ENCODE measurements at regions not wholly inside any gene's neighbourhood (a gene's known extent, or its start where the extent isn't known, plus 50 kb on each side); places are given as distances from the start of the nearest gene placed in this dataset.
"Not testable (repeated sequence)": the region's sequence is repeated elsewhere in the genome, so short reads cannot be mapped to it uniquely, and the experiment has no call there.

DNA sequence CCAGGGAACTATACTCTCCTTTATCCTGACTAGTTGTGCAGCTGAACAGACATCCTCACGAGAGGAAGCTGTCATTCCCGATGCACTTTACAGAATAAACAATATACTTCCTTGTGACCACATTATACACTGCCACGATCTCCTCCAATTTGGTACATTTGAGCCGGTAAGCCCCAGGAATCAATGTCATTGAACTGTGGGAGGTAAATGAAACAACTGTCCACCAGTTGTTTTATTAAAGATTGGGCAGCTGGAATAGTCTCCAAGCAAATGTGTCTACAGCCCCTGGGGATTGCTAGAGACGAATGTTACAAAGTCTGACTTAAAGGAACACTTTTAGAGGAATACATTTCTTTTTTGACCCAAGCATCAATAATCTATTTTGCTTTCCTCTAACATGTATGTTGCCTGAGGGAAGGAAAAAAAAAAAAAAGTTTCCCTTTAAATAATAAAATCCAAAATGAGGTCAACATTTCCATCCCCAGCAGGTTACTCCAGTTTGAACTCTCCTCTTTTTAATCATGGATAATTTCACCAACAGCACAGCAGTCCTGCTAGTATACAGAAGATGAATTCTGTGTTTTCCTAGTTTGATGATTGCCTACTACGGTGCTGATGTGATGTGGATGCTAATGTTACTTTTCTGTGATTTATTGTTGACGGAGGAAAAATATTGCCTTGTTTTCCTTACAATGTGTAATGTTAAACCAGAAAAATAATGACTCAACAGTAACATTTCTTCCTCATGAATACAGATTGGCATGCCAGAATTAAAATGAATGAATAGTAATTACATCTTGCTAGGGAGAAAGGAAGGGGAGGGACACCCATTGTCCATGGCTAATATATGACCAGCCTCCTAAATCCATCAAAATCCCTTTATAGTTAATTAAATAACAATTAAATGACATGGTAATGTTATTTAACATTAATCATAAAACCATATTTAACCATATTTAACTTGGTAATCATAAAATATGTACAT is 360.9 kb downstream of the NEBL start:
- dilution Hi-C loops (cut with MboI; ENCODE audit: extremely low pct_ligation_motif_present, low sequenced_read_pairs), result no loop called here
- Histone ChIP-seq H3K79me2 (ENCODE audit: control insufficient read depth, insufficient read depth, low read length) (no peaks in the 10 kb centered on the region), H3K27ac (ENCODE audit: control insufficient read depth, insufficient read depth, low read length) (no peak overlapping the region), H4K20me1 (ENCODE audit: control insufficient read depth, extremely low read depth, insufficient read depth, low read length) (no peaks in the 10 kb centered on the region), H3K9ac (ENCODE audit: control insufficient read depth, extremely low read depth, insufficient read depth, low read length) (no peak overlapping the region), H3K27me3 (ENCODE audit: control insufficient read depth, extremely low read depth, insufficient read depth, low read length) (no peaks in the 10 kb centered on the region), H3K4me3 (ENCODE audit: control insufficient read depth in 2 of 3, extremely low read depth in 1 of 3, insufficient read depth in 2 of 3, low read depth in 1 of 3, low read length in 3 of 3) (no peak overlapping the region), H3K9me3 (ENCODE audit: control insufficient read depth, low read depth, low read length) (no peaks in the 10 kb centered on the region), H3K4me1 (ENCODE audit: control insufficient read depth, extremely low read depth, insufficient read depth, low read length) (no peaks in the 10 kb centered on the region), H3K36me3 (ENCODE audit: control insufficient read depth in 2 of 2, extremely low read depth in 1 of 2, insufficient read depth in 2 of 2, low read length in 2 of 2) (no peaks in the 10 kb centered on the region), H3K9me1 (ENCODE audit: control insufficient read depth, extremely low read depth, insufficient read depth, low read length) (no peaks in the 10 kb centered on the region), H3K4me2 (ENCODE audit: control insufficient read depth, extremely low read depth, insufficient read depth, low read depth, low read length) (no peak overlapping the region), H2AFZ (ENCODE audit: control insufficient read depth, low read length) (no peak overlapping the region)
- DNase-seq (ENCODE audit: low read depth, low spot score) (no peak), FAIRE-seq (no peak)
- TF ChIP-seq, protein P1, sequence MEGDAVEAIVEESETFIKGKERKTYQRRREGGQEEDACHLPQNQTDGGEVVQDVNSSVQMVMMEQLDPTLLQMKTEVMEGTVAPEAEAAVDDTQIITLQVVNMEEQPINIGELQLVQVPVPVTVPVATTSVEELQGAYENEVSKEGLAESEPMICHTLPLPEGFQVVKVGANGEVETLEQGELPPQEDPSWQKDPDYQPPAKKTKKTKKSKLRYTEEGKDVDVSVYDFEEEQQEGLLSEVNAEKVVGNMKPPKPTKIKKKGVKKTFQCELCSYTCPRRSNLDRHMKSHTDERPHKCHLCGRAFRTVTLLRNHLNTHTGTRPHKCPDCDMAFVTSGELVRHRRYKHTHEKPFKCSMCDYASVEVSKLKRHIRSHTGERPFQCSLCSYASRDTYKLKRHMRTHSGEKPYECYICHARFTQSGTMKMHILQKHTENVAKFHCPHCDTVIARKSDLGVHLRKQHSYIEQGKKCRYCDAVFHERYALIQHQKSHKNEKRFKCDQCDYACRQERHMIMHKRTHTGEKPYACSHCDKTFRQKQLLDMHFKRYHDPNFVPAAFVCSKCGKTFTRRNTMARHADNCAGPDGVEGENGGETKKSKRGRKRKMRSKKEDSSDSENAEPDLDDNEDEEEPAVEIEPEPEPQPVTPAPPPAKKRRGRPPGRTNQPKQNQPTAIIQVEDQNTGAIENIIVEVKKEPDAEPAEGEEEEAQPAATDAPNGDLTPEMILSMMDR (optimal IDR thresholded peaks at IDR 0.05 in 1 of 3, IDR thresholded peaks at IDR 0.05 in 1 of 3, conservative IDR thresholded peaks at IDR 0.05 in 1 of 3; ENCODE audit: extremely low read depth in 1 of 3, insufficient read depth in 2 of 3, low read length in 3 of 3), result no peak
- TF ChIP-seq EZH2 (IDR thresholded peaks at IDR 0.05; ENCODE audit: low read length), result no peak

DNA sequence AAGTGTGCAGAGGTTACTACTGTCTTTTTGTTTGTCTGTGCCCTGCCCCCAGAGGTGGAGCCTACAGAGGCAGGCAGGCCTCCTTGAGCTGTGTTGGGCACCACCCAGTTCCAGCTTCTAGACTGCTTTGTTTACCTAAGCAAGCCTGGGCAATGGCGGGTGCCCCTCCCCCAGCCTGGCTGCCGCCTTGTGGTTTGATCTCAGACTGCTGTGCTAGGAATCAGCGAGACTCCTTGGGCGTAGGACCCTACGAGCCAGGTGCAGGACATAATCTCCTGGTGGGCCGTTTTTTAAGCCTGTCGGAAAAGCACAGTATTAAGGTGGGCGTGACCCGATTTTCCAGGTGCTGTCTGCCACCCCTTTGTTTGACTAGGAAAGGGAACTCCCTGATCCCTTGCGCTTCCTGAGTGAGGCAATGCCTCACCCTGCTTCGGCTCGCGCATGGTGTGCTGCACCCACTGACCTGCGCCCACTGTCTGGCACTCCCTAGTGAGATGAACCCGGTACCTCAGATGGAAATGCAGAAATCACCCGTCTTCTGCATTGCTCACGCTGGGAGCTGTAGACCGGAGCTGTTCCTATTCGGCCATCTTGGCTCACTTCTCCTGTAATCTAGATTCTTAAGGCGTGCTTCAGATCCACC is 365.7 kb downstream of the NEBL start:
- FAIRE-seq; H3K9me1 ChIP-seq (ENCODE audit: control insufficient read depth, extremely low read depth, insufficient read depth, low read length); H3K27ac ChIP-seq (ENCODE audit: control insufficient read depth, insufficient read depth, low read length); H3K4me2 ChIP-seq (ENCODE audit: control insufficient read depth, extremely low read depth, insufficient read depth, low read depth, low read length); H3K27me3 ChIP-seq (ENCODE audit: control insufficient read depth, extremely low read depth, insufficient read depth, low read length); DNase-seq (ENCODE audit: low read depth, low spot score); H3K4me1 ChIP-seq (ENCODE audit: control insufficient read depth, extremely low read depth, insufficient read depth, low read length); H2AFZ ChIP-seq (ENCODE audit: control insufficient read depth, low read length); H3K9ac ChIP-seq (ENCODE audit: control insufficient read depth, extremely low read depth, insufficient read depth, low read length); H3K36me3 ChIP-seq (ENCODE audit: control insufficient read depth in 2 of 2, extremely low read depth in 1 of 2, insufficient read depth in 2 of 2, low read length in 2 of 2); dilution Hi-C loops (cut with MboI; ENCODE audit: extremely low pct_ligation_motif_present, low sequenced_read_pairs); H4K20me1 ChIP-seq (ENCODE audit: control insufficient read depth, extremely low read depth, insufficient read depth, low read length); H3K9me3 ChIP-seq (ENCODE audit: control insufficient read depth, low read depth, low read length); H3K79me2 ChIP-seq (ENCODE audit: control insufficient read depth, insufficient read depth, low read length); H3K4me3 ChIP-seq (ENCODE audit: control insufficient read depth in 2 of 3, extremely low read depth in 1 of 3, insufficient read depth in 2 of 3, low read depth in 1 of 3, low read length in 3 of 3): not testable (repeated sequence)

Data from keratinocyte (primary cell).